Neuronal stem cell (in vitro differentiated cells): ENCODE measurements at regions not wholly inside any gene's neighbourhood (a gene's known extent, or its start where the extent isn't known, plus 50 kb on each side); places are given as distances from the start of the nearest gene placed in this dataset.

Experiments used
- DNase-seq: peaks from one replicate; pipeline ENCODE4 v3.0.0-alpha.2; 2013; ENCODE audit warnings: low spot score
- H2AFZ ChIP-seq: one replicate; pipeline ENCODE4 v1.6.1; 2013; ENCODE audit warnings: mild to moderate bottlenecking, low read length, inconsistent platforms
- H2AK5ac ChIP-seq: 2 replicates; pipeline ENCODE4 v1.6.1; 2013; ENCODE audit warnings: low read depth, mild to moderate bottlenecking, inconsistent platforms, low read length, moderate library complexity, mixed read lengths
- H2BK120ac ChIP-seq: 2 replicates; pipeline ENCODE4 v1.6.1; 2013; ENCODE audit warnings: low read depth, mild to moderate bottlenecking, inconsistent platforms, low read length, moderate library complexity, mixed read lengths
- H2BK12ac ChIP-seq: one replicate; pipeline ENCODE4 v1.6.1; 2013; ENCODE audit warnings: low read length, inconsistent platforms
- H2BK15ac ChIP-seq: 2 replicates; pipeline ENCODE4 v1.6.1; 2013; ENCODE audit warnings: mild to moderate bottlenecking, low read length, inconsistent platforms, mixed read lengths
- H2BK5ac ChIP-seq: one replicate; pipeline ENCODE4 v1.6.1; 2013; ENCODE audit warnings: inconsistent platforms, mild to moderate bottlenecking, low read length, moderate library complexity
- H3K14ac ChIP-seq: one replicate; pipeline ENCODE4 v1.6.1; 2013; ENCODE audit warnings: low read length, inconsistent platforms
- H3K18ac ChIP-seq: 2 replicates; pipeline ENCODE4 v1.6.1; 2013; ENCODE audit warnings: low read length, inconsistent platforms
- H3K23ac ChIP-seq: 2 replicates; pipeline ENCODE4 v1.6.1; 2013; ENCODE audit warnings: low read depth, mild to moderate bottlenecking, mixed read lengths, low read length, inconsistent platforms; ENCODE audit not compliant: poor library complexity
- H3K27ac ChIP-seq: replicated peaks from 3 replicates; pipeline ENCODE4 v1.5.1; 2013; ENCODE audit warnings: low read length, inconsistent platforms
- H3K27me3 ChIP-seq, 3 experiments: 2 replicates each; pipeline ENCODE4 v1.6.1; 2013; ENCODE audit warnings: low read length in 3 of 3, mild to moderate bottlenecking in 2 of 3, inconsistent platforms in 1 of 3, low read depth in 1 of 3, mixed read lengths in 1 of 3, moderate library complexity in 1 of 3; ENCODE audit not compliant: control insufficient read depth in 3 of 3, insufficient read depth in 3 of 3
- H3K36me3 ChIP-seq, 2 donors: replicated peaks in 1 of 2; 2 replicates each; pipeline ENCODE4 v1.6.1; 2013; ENCODE audit warnings: low read length in 2 of 2; ENCODE audit not compliant: control insufficient read depth in 2 of 2, insufficient read depth in 2 of 2
- H3K4ac ChIP-seq: 2 replicates; pipeline ENCODE4 v1.6.1; 2013; ENCODE audit warnings: inconsistent platforms, mild to moderate bottlenecking, low read length, moderate library complexity
- H3K4me1 ChIP-seq, 2 donors: 1 replicate in 1 of 2; 2 replicates in 1 of 2; pipeline ENCODE4 v1.6.1; 2013; ENCODE audit warnings: low read length in 2 of 2, low read depth in 1 of 2; ENCODE audit not compliant: control insufficient read depth in 2 of 2, insufficient read depth in 1 of 2
- H3K4me2 ChIP-seq: one replicate; pipeline ENCODE4 v1.6.1; 2013; ENCODE audit warnings: mild to moderate bottlenecking, low read length, inconsistent platforms; ENCODE audit not compliant: insufficient read depth, poor library complexity, severe bottlenecking
- H3K4me3 ChIP-seq, 2 donors: 2 replicates each; pipeline ENCODE4 v1.5.1; 2013; ENCODE audit warnings: low read length in 2 of 2, mild to moderate bottlenecking in 2 of 2, inconsistent platforms in 1 of 2, moderate library complexity in 1 of 2
- H3K79me1 ChIP-seq: one replicate; pipeline ENCODE4 v1.6.1; 2013; ENCODE audit warnings: low read depth, mild to moderate bottlenecking, inconsistent platforms, low read length, moderate library complexity
- H3K9ac ChIP-seq: one replicate; pipeline ENCODE4 v1.6.1; 2013; ENCODE audit warnings: mild to moderate bottlenecking, low read depth, low read length, inconsistent platforms; ENCODE audit not compliant: poor library complexity
- H3K9me3 ChIP-seq, 2 donors: replicated peaks in 1 of 2; 2 replicates each; pipeline versions ENCODE3 to v1.6.1; 2013; ENCODE audit warnings: low read length in 2 of 2, mild to moderate bottlenecking in 2 of 2, inconsistent platforms in 1 of 2, low read depth in 1 of 2, mixed read lengths in 1 of 2, moderate library complexity in 1 of 2; ENCODE audit not compliant: control insufficient read depth in 2 of 2, insufficient read depth in 1 of 2
- H4K8ac ChIP-seq: one replicate; pipeline ENCODE4 v1.6.1; 2013; ENCODE audit warnings: low read depth, mild to moderate bottlenecking, inconsistent platforms, low read length, moderate library complexity
- H4K91ac ChIP-seq: one replicate; pipeline ENCODE4 v1.6.1; 2013; ENCODE audit warnings: low read length, low read depth, mild to moderate bottlenecking, inconsistent platforms; ENCODE audit not compliant: poor library complexity
- WGBS, 2 donors: extraction: QIAGEN DNeasy Blood & Tissue Kit; methylation state at CpG; one replicate each; pipeline ENCODE4 v1.1.7; 2013; ENCODE audit warnings: missing lambda C conversion rate in 2 of 2, mixed read lengths in 1 of 2; ENCODE audit not compliant: insufficient read length in 2 of 2, insufficient replicate concordance in 1 of 2; ENCODE audit errors: extremely low coverage in 2 of 2; 5-methylcytosine and 5-hydroxymethylcytosine counted together

- no CpG with 5 or more reads among the region's 2 CpGs for WGBS, 2 donors
- H3K27me3 ChIP-seq, result no peaks in the 10 kb centered on the region
- H3K27ac ChIP-seq, result no peak overlapping the region
- H2BK12ac ChIP-seq, result no peak overlapping the region
- no peak overlapping the region for H2AK5ac ChIP-seq
- no peaks in the 10 kb centered on the region for H3K79me1 ChIP-seq
- DNase-seq, result no peak
- H4K91ac ChIP-seq, result no peak overlapping the region
- no peaks in the 10 kb centered on the region for H3K36me3 ChIP-seq
- no peak overlapping the region for H4K8ac ChIP-seq
- H3K4me1 ChIP-seq, result peaks cover 0 to 19% of the 10 kb centered on the region in 2 donors
- no peak overlapping the region for H3K18ac ChIP-seq
- H2BK15ac ChIP-seq, result no peak overlapping the region
- no peak overlapping the region for H2AFZ ChIP-seq
- H2BK5ac ChIP-seq, result no peak overlapping the region
- no peak overlapping the region for H3K4ac ChIP-seq
- H3K4me2 ChIP-seq, result no peak overlapping the region
- no peaks in the 10 kb centered on the region for H3K9me3 ChIP-seq
- no peak overlapping the region for H3K23ac ChIP-seq
- H3K14ac ChIP-seq, result no peak overlapping the region
- H3K9ac ChIP-seq, result no peak overlapping the region
- H3K4me3 ChIP-seq, result no peak overlapping the region
- H2BK120ac ChIP-seq, result no peak overlapping the region
Measured at GRCh38 chr2:207316484-207316883, 150.7 kb upstream of the KLF7 start.

- H3K18ac ChIP-seq, result no peak overlapping the region
- no peaks in the 10 kb centered on the region for H3K9me3 ChIP-seq
- H3K27ac ChIP-seq, result no peak overlapping the region
- no peak overlapping the region for H3K23ac ChIP-seq
- no peak overlapping the region for H3K9ac ChIP-seq
- no peak overlapping the region for H2BK5ac ChIP-seq
- WGBS, 2 donors, result no CpG with 5 or more reads among the region's 2 CpGs
- no peak overlapping the region for H3K4me2 ChIP-seq
- H3K79me1 ChIP-seq, result no peaks in the 10 kb centered on the region
- no peak overlapping the region for H2BK120ac ChIP-seq
- H3K27me3 ChIP-seq, result no peaks in the 10 kb centered on the region
- DNase-seq, result no peak
- H2AFZ ChIP-seq, result no peak overlapping the region
- no peak overlapping the region for H3K4me3 ChIP-seq
- H4K91ac ChIP-seq, result no peak overlapping the region
- H3K4me1 ChIP-seq, result peaks cover 0 to 19% of the 10 kb centered on the region in 2 donors
- H2BK15ac ChIP-seq, result no peak overlapping the region
- H3K4ac ChIP-seq, result no peak overlapping the region
- no peak overlapping the region for H2AK5ac ChIP-seq
- no peak overlapping the region for H3K14ac ChIP-seq
- no peak overlapping the region for H2BK12ac ChIP-seq
- no peaks in the 10 kb centered on the region for H3K36me3 ChIP-seq
- no peak overlapping the region for H4K8ac ChIP-seq
Measured at GRCh38 chr2:207316906-207317305, 151.2 kb upstream of the KLF7 start.

GRCh38 chr2:207317378-207317984 is 151.7 kb upstream of the KLF7 start:
- peaks cover 0 to 19% of the 10 kb centered on the region in 2 donors for H3K4me1 ChIP-seq
- no peak overlapping the region for H3K14ac ChIP-seq
- no peak overlapping the region for H2BK12ac ChIP-seq
- H2BK5ac ChIP-seq, result no peak overlapping the region
- no peak overlapping the region for H2BK15ac ChIP-seq
- no peak overlapping the region for H3K9ac ChIP-seq
- no peak overlapping the region for H2AK5ac ChIP-seq
- H3K27me3 ChIP-seq, result no peaks in the 10 kb centered on the region
- H2AFZ ChIP-seq, result no peak overlapping the region
- DNase-seq, result no peak
- no peak overlapping the region for H3K18ac ChIP-seq
- no peaks in the 10 kb centered on the region for H3K79me1 ChIP-seq
- no peak overlapping the region for H3K4ac ChIP-seq
- H4K91ac ChIP-seq, result no peak overlapping the region
- no peak overlapping the region for H4K8ac ChIP-seq
- H2BK120ac ChIP-seq, result no peak overlapping the region
- peaks cover 0 to 1% of the 10 kb centered on the region in 2 donors for H3K9me3 ChIP-seq
- no peaks in the 10 kb centered on the region for H3K36me3 ChIP-seq
- no peak overlapping the region for H3K4me3 ChIP-seq
- no peak overlapping the region for H3K4me2 ChIP-seq
- no peak overlapping the region for H3K27ac ChIP-seq
- WGBS, 2 donors, result no CpG with 5 or more reads among the region's 4 CpGs
- no peak overlapping the region for H3K23ac ChIP-seq

- H2BK12ac ChIP-seq, result no peak overlapping the region
- H3K79me1 ChIP-seq, result no peaks in the 10 kb centered on the region
- no peaks in the 10 kb centered on the region for H3K36me3 ChIP-seq
- H3K18ac ChIP-seq, result no peak overlapping the region
- no peak overlapping the region for H3K4me2 ChIP-seq
- H2BK15ac ChIP-seq, result no peak overlapping the region
- H4K8ac ChIP-seq, result no peak overlapping the region
- H2AFZ ChIP-seq, result no peak overlapping the region
- WGBS, 2 donors, result no CpG with 5 or more reads among the region's 4 CpGs
- no peak overlapping the region for H3K4ac ChIP-seq
- no peak overlapping the region for H3K4me3 ChIP-seq
- no peak overlapping the region for H4K91ac ChIP-seq
- no peak overlapping the region for H3K27ac ChIP-seq
- H3K9me3 ChIP-seq, result peaks cover 0 to 2% of the 10 kb centered on the region in 2 donors
- no peak overlapping the region for H2BK120ac ChIP-seq
- no peak overlapping the region for H2BK5ac ChIP-seq
- no peak for DNase-seq
- no peak overlapping the region for H3K9ac ChIP-seq
- H3K14ac ChIP-seq, result no peak overlapping the region
- H3K23ac ChIP-seq, result no peak overlapping the region
- peaks cover 0 to 19% of the 10 kb centered on the region in 2 donors for H3K4me1 ChIP-seq
- H3K27me3 ChIP-seq, result no peaks in the 10 kb centered on the region
- H2AK5ac ChIP-seq, result no peak overlapping the region
Measured at GRCh38 chr2:207318181-207318628, 152.5 kb upstream of the KLF7 start.
